Daoy (cell line): ENCODE measurements at regions not wholly inside any gene's neighbourhood (a gene's known extent, or its start where the extent isn't known, plus 50 kb on each side); places are given as distances from the start of the nearest gene placed in this dataset.

Source experiments
- DNase-seq: peaks from one replicate; pipeline ENCODE4 v3.0.0-alpha.2; 2015; ENCODE audit warnings: low read depth

GRCh38 chr11:19403196-19403895 lies 162.6 kb upstream of the E2F8 start:
- no peak for DNase-seq

GRCh38 chr11:19400296-19400695 lies 159.6 kb upstream of the E2F8 start:
- no peak for DNase-seq

GRCh38 chr11:19398772-19399527 lies 158.2 kb upstream of the E2F8 start:
- DNase-seq, result peak; percentile 39

- no peak for DNase-seq
Measured at GRCh38 chr11:19398273-19398672, 157.5 kb upstream of the E2F8 start.

- no peak for DNase-seq
Measured at GRCh38 chr11:19395050-19395449, 154.3 kb upstream of the E2F8 start.

GRCh38 chr11:19394525-19395016 lies 153.8 kb upstream of the E2F8 start:
- DNase-seq, result no peak

GRCh38 chr11:19393941-19394340 lies 153.2 kb upstream of the E2F8 start:
- peak; percentile 13 for DNase-seq

GRCh38 chr11:19392847-19393518 lies 152.2 kb upstream of the E2F8 start:
- DNase-seq, result no peak

- DNase-seq, result no peak
Measured at GRCh38 chr11:19392321-19392720, 151.6 kb upstream of the E2F8 start.

GRCh38 chr11:19391652-19392051 lies 150.9 kb upstream of the E2F8 start:
- no peak for DNase-seq

- no peak for DNase-seq
Measured at GRCh38 chr11:19391026-19391425, 150.3 kb upstream of the E2F8 start.

- DNase-seq, result no peak
Measured at GRCh38 chr11:19389787-19390303, 149.1 kb upstream of the E2F8 start.

GRCh38 chr11:19382131-19382611 lies 141.4 kb upstream of the E2F8 start:
- DNase-seq, result no peak

GRCh38 chr11:19380375-19380774 lies 139.6 kb upstream of the E2F8 start:
- DNase-seq, result peak; percentile 87

- DNase-seq, result no peak
Measured at GRCh38 chr11:19379465-19379864, 138.7 kb upstream of the E2F8 start.

GRCh38 chr11:19378814-19379213 lies 138.1 kb upstream of the E2F8 start:
- DNase-seq, result no peak

GRCh38 chr11:19377881-19378280 lies 137.1 kb upstream of the E2F8 start:
- DNase-seq, result no peak

GRCh38 chr11:19375440-19375839 lies 134.7 kb upstream of the E2F8 start:
- DNase-seq, result no peak

GRCh38 chr11:19374151-19374569 lies 133.4 kb upstream of the E2F8 start:
- DNase-seq, result peak; percentile 88

- DNase-seq, result no peak
Measured at GRCh38 chr11:19372381-19372780, 131.6 kb upstream of the E2F8 start.

GRCh38 chr11:19370100-19370861 lies 129.5 kb upstream of the E2F8 start:
- DNase-seq, result peak; percentile 17
